Head of caudate nucleus (tissue), 42 donors: ENCODE measurements at regions not wholly inside any gene's neighbourhood (a gene's known extent, or its start where the extent isn't known, plus 50 kb on each side); places are given as distances from the start of the nearest gene placed in this dataset.

ENCODE experiments used
- DNase-seq, 42 donors: peaks; one replicate each; pipeline versions ENCODE4 v3.0.0 to v3.0.0-alpha.2; 2020 to 2021; ENCODE audit warnings: mixed read lengths in 7 of 42
- intact Hi-C: fragments of 100-400 bp; cut with DNase I; formaldehyde crosslinking; loops from one replicate; pipeline ENCODE4 v1.15.0; 2022

DNA sequence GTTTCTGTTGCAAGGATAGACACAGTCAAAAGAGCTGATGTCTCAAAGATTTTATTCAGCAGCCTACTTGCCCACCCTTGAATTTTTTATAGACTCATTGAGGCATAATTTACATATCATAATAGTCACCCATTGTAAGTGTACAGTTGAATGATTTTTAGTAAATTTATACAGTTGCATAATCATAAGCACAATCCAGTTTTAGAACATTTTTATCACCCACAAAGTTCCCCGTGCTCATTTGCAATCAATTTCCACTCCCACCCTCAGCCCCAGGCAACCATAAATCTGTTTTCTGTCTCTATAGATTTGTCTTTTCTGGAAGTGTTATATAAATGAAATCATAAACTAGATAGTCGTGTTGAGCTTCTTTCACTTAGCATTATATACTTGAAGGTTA, 517.7 kb downstream of the TLE1 start:
- DNase-seq = peak in 7 of 42 donors; percentile 2 to 40 (median 14)

DNA sequence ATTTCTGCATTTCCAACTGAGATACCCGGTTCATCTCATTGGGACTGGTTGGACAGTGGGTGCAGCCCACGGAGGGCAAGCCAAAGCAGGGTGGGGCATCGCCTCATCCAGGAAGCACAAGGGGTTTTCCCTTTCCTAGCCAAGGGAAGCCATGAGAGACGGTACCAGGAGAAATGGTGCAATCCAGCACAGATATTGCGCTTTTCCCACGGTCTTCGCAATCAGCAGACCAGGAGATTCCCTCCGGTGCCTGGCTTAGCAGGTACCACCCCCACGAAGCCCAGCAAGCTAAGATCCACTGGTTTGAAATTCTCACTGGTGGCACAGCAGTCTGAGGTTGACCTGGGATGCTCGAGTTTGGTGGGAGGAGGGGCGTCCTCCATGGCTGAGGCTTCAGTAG, 527.0 kb downstream of the TLE1 start:
- intact Hi-C loops = no loop called here
- no peak for DNase-seq

More for the DNA sequence above, 517.7 kb downstream of the TLE1 start:
- intact Hi-C loops = no loop called here

DNA sequence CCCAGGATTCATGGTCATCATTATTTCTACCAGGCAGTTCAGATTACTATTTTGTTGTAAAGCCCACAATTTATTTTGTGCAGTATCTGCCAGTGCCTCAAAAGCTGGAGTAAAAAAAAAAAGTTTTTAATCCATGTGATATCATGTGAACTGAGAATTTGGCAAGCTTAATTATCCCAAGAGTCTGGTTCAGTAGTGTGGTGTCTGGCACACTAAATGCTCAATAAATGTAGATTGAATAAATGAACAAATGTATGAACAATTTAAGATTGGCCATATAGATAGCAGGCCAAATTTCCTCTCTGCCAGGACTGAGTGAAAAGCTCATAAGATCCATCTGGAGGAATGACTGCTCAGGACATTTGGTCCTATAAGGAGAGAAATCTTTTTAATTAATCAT, 533.0 kb downstream of the TLE1 start:
- intact Hi-C loops = no loop called here

DNA sequence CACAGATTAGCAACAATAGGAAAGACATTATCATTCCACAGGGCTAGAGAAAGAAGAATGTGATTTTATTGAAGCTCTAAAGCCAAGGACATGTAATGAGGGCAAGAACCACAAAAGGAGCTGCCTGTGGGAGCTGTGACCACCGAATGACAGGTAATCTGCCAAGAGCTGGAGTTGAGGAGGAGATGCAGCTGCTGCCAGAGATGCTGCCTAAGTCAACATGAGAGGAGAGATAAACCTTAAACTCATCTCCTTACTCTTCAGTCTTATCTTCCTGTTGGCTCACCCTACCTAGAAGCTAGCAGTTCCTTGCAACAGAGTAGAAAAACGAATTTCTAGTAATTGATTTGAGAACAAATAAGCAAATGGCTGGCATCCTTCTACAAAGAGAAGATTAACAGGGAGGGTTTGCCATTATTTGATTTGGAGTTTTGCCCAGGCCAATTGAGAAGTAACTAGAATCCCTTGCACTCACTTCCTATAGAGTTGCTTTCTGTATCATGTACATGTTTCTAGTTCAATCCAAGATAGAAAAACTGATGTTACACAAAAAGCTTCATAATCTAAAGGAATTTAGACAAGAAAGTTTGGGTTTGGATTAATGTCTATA, 539.2 kb downstream of the TLE1 start:
- no peak for DNase-seq
- intact Hi-C loops = no loop called here

More for the DNA sequence above, 533.0 kb downstream of the TLE1 start:
- DNase-seq = no peak

DNA sequence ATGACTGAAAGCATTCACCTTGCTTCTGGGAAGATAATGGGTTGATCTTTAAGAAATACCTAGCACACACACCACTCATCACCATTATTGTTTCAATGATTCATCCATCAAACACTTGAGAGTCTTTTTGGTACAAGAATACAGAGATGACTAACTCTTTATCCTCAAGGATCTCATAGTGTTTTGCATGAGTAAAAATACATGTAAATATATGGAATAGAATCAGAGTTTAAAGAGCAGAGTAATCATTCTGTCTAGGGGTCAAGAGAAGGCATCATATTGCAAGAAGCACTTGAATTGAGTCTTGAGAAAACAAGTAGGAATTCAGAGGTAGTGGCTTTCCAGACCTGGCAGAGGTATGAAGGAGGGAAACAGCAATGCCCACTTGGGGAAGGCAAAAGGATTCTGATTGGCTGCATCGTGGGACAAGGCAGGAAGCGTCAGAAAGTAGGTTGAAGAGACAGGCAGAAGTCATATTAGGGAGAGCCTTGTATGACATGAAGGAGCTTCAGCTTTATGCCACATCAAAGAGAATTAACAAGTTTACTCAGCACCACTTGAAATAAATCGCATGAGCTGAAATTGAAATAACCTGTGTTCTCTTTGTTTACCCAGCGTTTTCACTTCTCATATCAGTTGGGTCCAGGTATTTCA, 542.5 kb downstream of the TLE1 start:
- no peak for DNase-seq
- intact Hi-C loops = no loop called here

DNA sequence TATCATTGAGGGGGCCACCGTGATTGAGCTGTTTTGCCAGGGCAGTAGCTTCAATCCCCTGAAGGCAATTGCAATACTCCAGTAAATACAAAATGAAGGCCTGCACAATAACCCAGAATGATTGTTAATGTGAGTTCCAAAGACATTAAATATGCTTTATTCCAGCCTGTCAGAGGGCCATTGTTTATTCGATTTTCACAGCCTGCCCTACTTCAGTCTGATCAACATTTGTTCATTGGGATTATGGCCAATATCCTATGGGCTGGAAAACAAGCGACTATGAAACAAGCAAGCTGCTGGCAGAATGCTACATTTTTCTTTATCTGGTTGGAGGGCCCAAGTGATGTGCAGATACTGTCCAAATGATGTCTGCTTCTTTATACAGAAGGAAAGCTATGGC, 543.1 kb downstream of the TLE1 start:
- no peak for DNase-seq
- intact Hi-C loops = no loop called here

DNA sequence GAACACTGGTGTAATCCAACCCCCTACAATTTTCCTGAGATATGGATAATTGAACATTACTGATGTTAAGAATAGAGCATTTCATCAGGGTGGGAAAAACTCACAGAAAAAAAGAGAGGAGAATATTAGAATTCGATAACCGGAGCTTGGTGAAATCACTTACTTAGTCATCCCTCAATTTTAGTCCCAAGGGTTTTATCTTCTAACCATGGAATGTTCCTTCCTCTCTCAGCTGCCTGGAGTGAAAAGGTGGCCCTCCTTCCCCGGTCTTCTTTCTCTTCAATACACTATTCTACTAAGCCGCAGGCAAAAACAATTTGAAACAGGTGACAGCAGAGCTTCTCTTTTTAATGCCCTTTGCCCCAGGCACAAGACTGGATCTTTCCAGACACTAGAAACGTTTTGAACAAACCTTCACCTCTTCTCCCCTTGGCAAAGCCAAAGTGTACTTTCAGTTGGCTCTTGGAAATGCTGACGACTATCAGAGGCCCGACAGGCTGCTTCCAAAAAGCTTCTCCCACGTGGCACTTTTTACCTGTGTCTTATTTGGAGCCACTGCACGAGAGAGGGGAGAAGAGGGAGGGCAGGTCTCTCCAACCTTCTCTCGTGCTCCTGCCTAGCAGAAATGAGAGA, 543.9 kb downstream of the TLE1 start:
- DNase-seq = no peak
- intact Hi-C loops = no loop called here

DNA sequence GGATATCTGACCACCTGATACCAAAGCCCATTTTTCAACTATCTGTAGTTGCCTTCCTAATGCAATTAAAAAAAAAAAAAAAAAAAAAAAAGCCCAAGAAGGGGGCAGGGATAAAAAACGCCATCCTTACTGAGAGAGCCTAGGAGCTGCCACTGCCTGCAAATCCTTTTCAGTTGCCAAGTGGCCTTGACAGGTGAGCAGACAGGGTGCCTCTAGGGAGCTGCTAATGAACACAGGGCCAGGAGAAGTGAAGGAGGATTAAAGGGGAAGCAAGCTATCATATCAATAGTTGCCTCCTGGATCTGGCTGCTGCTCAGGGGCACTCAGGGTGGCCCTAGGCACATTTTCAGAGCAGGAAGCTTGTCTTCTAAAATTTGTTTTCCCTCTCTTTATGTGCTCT, 547.4 kb downstream of the TLE1 start:
- no peak for DNase-seq
- intact Hi-C loops = no loop called here

DNA sequence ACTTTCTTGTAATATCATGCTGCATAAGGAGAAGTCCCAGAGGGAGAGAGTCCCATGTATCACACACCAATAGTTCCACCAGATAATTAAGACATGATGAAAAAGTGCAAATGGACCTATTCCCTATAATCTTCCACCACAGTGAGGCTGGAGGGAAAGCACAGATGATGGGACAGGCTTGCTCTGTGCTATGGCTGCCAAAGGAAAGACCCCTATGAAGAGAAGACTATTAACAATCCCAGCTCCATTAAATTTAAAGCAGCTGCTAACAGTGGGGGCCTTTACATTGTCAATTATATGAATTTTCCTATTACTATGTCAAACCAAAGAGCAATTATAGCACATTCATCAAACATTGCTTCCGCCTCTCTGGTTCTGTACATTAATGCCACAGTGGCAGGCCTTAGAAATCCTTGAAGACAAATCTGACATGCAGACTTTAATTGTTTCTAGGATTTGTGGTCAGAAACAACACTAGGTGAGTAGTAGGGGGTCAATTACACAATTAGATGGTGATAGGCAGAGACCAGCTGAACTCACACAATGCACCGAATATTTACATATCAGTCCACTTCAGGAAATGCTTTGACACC, 551.3 kb downstream of the TLE1 start:
- no peak for DNase-seq
- intact Hi-C loops = no loop called here

DNA sequence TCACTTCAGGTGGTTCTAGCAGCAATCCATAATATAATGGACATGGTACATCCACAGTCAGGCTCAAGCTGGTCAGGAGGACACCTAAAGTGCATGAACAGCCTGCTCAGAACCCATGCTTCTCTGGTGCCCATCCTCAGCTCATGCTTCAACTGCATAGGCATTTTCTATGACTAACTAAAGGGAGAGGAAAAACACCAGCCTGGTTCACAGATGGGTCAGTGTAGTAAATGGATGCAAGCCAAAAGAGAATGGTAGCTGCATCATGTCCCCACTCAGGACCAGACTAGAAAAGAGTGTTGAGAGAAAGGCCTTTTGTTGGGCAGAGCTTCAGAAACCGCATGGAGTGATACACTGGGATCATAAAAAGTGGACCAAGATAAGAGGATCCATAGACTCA, 556.6 kb downstream of the TLE1 start:
- intact Hi-C loops = no loop called here
- DNase-seq = no peak

DNA sequence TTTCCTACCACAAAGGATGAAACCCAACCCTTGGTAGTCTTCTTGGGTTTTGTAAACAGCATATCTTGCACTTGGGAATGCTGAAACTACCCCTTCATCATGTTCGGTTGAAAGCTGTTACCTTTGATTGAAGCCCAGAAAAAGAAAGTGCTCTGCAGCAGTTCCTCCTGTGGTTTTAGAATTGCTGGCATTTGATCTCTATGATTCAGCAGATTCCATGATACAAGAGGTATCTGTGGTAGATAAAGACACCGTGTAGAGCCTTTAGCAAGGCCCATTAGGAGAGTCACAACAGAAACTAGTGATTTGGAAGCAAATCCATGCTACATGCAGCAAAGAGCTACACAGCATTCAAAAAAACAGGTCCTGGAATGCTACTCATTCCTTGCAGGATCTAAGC, 557.0 kb downstream of the TLE1 start:
- intact Hi-C loops = no loop called here
- no peak for DNase-seq

DNA sequence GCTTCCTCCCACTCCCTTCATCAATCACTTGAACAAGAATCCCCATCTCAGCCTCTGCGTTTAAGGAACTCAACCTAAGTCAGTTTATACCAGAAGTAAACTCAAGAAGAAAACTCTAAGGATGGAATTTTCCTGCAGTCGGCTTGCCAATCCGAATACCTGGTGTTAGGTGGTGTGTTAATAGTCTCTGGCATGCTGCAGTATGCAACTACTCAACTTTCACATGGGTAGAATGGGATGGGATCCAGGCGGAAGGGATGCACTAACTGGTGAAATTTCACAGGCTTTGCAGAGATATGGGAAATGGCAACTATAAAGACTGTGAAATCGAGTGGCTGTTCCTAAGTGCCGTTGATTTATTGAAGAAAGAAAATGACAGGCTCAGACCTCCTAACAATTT, 560.6 kb downstream of the TLE1 start:
- intact Hi-C loops = no loop called here
- peak in 3 of 42 donors; percentile 3 to 38 (median 16) for DNase-seq

DNA sequence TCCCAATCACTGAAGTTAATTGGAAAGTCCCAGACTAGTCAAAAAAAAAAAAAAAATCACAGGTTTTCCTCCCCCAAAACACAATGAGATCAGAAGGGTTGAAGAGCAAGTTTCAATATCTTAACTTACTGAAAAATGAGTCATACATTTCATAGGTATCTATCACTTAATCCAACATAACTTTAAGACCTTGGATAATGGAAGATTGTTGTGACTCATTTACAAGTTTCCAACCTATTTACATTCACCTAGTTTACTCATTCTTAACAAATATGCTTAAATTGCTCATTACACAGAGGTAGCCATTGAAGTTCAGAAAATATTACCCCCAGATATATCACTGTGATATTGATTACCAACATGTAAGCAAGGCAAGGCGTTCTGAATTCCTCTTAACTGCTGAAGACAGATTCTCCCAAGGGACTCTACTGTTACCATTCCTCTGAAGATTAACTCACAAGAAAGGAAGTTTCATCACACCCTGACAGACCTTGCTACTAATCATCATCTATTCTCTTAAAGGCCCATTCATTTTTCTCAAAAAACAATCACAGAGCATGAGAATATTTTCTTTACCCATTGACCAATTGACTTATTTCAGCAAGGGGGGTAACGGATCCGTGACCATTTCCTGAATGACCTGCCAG, 563.8 kb downstream of the TLE1 start:
- DNase-seq = no peak
- intact Hi-C loops = no loop called here

DNA sequence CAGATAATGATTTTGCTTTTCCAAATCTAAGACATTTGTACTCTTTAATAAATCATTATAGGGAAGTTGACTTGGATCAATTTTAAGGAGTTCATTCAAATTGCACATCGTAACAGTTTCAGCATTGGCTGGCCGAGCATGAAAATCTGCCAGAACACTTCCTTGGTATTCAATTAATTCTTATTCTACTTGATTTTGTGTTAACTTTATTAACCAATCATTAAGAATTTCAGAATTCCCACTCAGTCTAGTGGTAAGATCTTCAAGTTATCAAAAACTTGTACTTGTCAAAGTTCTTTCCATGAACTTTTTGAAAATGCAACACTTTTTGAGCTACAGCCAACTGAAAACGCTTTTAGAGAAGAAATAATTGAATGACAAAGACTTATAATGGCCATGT, 565.8 kb downstream of the TLE1 start:
- intact Hi-C loops = no loop called here
- DNase-seq = no peak

DNA sequence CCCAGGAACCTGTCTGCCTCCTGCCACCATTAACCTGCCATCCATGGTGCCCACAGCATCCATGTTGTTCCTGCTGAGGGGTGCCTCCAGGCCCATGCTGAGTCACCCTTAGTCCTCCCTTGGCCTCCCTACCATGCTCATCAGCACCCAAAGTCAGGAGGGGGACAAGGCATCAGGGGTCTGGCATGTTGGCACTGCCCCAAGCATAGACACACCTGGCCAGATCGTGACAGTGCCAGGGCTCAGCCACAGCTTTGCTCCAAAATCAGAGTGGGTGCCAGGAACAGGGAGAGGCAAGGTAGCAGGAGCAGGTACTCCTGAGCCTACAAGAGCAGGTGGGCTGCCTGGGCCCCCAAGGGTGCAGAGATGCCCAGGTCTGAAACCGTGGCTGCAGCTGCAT, 566.6 kb downstream of the TLE1 start:
- intact Hi-C loops = no loop called here
- no peak for DNase-seq

DNA sequence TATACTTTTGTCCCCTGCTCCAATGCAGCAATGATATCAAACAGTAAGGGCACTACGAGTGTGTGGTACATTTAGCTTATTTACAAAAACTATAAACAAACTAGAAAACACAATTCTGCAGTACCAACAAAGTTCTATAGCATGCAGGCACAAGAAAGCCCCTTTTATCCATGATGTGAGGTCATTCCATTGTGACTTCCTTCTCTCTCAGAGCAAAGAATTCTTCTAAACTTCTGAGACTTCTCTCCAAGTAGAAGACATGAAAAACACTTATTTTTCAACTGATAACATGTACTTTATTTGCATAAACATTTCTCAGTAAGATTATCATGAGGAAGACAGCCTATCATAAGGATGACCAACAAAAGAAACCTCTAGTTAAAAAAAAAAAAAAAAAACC, 569.8 kb downstream of the TLE1 start:
- intact Hi-C loops = no loop called here
- no peak for DNase-seq

DNA sequence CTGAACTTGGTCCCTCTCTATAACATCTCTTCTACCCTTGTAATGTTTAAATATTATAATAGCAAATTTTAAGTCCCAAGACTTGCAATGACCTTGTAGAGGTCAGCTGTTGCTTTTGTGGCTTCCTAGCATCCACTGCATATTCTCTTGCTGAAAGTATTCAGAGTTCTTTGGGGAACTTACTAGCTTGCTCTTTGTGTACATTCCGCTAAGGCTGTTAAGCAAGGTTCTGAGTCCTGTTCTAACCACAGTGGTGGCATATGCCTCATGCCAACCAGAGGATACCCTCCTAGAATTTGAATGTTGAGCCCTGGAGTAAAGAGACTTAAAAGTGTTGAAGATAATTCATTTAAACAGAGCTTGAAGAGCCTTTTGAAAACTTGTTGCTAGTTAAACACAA, 570.9 kb downstream of the TLE1 start:
- no peak for DNase-seq
- intact Hi-C loops = no loop called here

DNA sequence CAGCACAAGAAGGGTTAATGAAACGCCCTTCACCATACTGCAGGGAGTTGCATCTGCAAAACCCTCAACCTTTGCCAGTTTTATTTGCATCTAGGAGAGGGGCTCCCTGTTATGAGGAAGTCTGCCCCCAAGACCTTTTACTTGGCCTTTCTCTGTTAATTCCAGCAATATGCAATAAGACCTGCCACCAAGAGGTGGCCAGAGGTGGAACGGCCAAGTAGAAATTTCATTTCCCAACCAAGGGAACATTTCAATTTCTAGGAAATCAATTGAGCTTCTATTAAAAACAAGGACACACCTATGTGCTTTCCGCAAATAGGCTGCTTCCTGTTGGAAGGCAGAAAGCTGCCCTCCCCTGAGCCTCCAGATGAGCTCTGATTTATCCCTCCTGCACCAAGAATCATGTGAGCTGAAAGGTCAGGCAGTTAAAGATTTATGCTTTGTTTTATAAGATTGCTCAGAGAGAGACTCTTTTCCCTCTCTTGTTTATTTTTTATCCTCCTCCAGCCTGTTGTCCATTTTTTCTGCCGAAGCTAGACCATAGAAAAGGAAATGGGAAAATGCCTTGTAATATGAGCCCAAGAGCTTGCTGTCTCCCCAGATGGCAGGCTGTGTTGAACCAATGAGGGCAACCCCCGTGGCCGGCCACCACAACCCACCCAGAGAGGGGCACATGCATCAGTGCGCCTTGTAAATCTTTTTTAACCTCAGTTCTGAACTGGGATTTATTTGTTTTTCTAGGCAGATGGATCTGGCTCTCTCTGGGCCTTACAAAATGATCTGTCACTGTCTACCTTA, 572.8 kb downstream of the TLE1 start:
- intact Hi-C loops = no loop called here
- DNase-seq = no peak

DNA sequence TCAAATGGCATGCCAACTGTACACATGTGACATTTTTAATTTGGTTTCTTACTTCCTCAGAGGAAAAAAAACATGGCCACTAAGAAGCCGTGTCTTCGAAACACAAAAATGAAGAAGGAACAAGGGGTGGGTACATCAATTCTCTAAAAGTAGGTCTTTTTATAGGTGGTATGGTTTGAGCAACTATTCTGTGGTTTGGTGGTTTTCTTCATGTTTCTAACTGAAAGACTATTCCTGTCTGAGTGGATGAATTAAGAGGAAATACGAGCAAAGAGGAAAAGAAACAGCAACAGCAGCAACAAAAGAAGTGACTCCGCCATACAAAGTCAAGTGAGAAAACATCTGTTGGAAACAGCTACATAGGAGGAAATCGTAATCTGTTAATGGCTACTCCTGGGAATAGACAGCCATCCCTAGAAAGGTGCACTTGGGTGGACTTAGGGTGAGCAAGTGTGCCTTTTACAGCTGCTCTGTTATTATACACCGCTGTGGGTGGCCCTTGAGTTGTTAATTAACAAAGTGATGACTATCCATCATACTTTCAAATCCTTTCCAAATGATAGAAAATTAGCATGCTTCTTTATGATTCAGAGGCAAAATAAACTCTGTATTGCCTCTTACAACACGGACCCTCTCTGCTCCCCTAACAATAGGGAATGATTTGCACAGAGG, 575.8 kb downstream of the TLE1 start:
- DNase-seq = no peak
- intact Hi-C loops = no loop called here
